ENCODE measurements at regions not wholly inside any gene's neighbourhood (a gene's known extent, or its start where the extent isn't known, plus 50 kb on each side); places are given as distances from the start of the nearest gene placed in this dataset.

- ChIA-PET POLR2A (no interaction called here), CTCF (ENCODE audit: low intra/inter-chr PET ratio, low total read pairs) (no interaction called here)
- TF ChIP-seq, protein P1, sequence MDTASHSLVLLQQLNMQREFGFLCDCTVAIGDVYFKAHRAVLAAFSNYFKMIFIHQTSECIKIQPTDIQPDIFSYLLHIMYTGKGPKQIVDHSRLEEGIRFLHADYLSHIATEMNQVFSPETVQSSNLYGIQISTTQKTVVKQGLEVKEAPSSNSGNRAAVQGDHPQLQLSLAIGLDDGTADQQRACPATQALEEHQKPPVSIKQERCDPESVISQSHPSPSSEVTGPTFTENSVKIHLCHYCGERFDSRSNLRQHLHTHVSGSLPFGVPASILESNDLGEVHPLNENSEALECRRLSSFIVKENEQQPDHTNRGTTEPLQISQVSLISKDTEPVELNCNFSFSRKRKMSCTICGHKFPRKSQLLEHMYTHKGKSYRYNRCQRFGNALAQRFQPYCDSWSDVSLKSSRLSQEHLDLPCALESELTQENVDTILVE (CRISPR knock-in tag; IDR thresholded peaks at IDR 0.05) = no peak
- TF ChIP-seq NPAS2 (CRISPR knock-in tag; IDR thresholded peaks at IDR 0.05; ENCODE audit: borderline replicate concordance) (no peak), ZFAT (CRISPR knock-in tag; conservative IDR thresholded peaks at IDR 0.05) (no peak), ZNF430 (CRISPR knock-in tag; IDR thresholded peaks at IDR 0.05) (no peak), EED (CRISPR knock-in tag; IDR thresholded peaks at IDR 0.05) (no peak), ZNF792 (CRISPR knock-in tag; IDR thresholded peaks at IDR 0.05) (no peak), NFIC (IDR thresholded peaks at IDR 0.05; ENCODE audit: low read length) (no peak), PPARG (CRISPR knock-in tag; conservative IDR thresholded peaks at IDR 0.05) (no peak), ZNF629 (CRISPR knock-in tag; conservative IDR thresholded peaks at IDR 0.05) (no peak), DPF2 (CRISPR knock-in tag; IDR thresholded peaks at IDR 0.05; ENCODE audit: borderline replicate concordance, low read depth) (no peak), ZNF841 (CRISPR knock-in tag; IDR thresholded peaks at IDR 0.05; ENCODE audit: borderline replicate concordance) (no peak), ZNF564 (CRISPR knock-in tag; IDR thresholded peaks at IDR 0.05) (no peak), MXI1 (IDR thresholded peaks at IDR 0.05; ENCODE audit: borderline replicate concordance, low read depth, low read length) (no peak), PHF8 (CRISPR knock-in tag; IDR thresholded peaks at IDR 0.05) (no peak), ZNF205 (CRISPR knock-in tag; IDR thresholded peaks at IDR 0.05) (no peak), THYN1 (CRISPR knock-in tag; IDR thresholded peaks at IDR 0.05; ENCODE audit: borderline replicate concordance, low read depth) (no peak), TAF15 (IDR thresholded peaks at IDR 0.05; ENCODE audit: low read depth, low read length, poor library complexity, severe bottlenecking) (no peak), SALL1 (CRISPR knock-in tag; IDR thresholded peaks at IDR 0.05) (no peak)
- TF ChIP-seq, protein P2, sequence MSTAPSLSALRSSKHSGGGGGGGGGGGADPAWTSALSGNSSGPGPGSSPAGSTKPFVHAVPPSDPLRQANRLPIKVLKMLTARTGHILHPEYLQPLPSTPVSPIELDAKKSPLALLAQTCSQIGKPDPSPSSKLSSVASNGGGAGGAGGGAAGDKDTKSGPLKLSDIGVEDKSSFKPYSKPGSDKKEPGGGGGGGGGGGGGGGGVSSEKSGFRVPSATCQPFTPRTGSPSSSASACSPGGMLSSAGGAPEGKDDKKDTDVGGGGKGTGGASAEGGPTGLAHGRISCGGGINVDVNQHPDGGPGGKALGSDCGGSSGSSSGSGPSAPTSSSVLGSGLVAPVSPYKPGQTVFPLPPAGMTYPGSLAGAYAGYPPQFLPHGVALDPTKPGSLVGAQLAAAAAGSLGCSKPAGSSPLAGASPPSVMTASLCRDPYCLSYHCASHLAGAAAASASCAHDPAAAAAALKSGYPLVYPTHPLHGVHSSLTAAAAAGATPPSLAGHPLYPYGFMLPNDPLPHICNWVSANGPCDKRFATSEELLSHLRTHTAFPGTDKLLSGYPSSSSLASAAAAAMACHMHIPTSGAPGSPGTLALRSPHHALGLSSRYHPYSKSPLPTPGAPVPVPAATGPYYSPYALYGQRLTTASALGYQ (CRISPR knock-in tag; IDR thresholded peaks at IDR 0.05) = no peak
- no peak for ATAC-seq
- in situ Hi-C loops (cut with HindIII; ENCODE audit: extremely low pct_ligation_motif_present, low pct_unique_long_range_greater_than_20kb) (no loop called here), intact Hi-C loops (cut with micrococcal nuclease; ENCODE audit: unreplicated experiment) (no loop called here)
- Histone ChIP-seq H3K79me2 (ENCODE audit: insufficient read depth, low read length) (peaks cover 2% of the 10 kb centered on the region), H3K27me3 (ENCODE audit: control insufficient read depth in 1 of 2, insufficient read depth in 2 of 2, low read length in 2 of 2) (no peaks in the 10 kb centered on the region), H3K27ac (ENCODE audit: extremely low read length, insufficient read depth, low read length) (no peak overlapping the region), H3K4me3 (replicated peaks in 1 of 3; ENCODE audit: insufficient read depth in 1 of 3, low read depth in 2 of 3, low read length in 3 of 3) (no peak overlapping the region), H3K36me3 (replicated peaks in 1 of 2; ENCODE audit: control insufficient read depth in 1 of 2, insufficient read depth in 2 of 2, low read length in 2 of 2) (peaks cover 13 to 38% of the 10 kb centered on the region in 2 experiments; a peak in 4 of 5 replicates), H2AFZ (ENCODE audit: low read length) (no peak overlapping the region), H3K4me2 (ENCODE audit: low read depth, low read length) (no peak overlapping the region), H3K4me1 (ENCODE audit: insufficient read depth, low read length) (peaks cover 18% of the 10 kb centered on the region), H4K20me1 (ENCODE audit: insufficient read depth, low read length) (no peaks in the 10 kb centered on the region), H3K9me3 (ENCODE audit: low read length) (no peaks in the 10 kb centered on the region), H3K9ac (ENCODE audit: insufficient read depth, low read depth, low read length) (no peak overlapping the region)
- no peak for DNase-seq (ENCODE audit: low spot score)
- no TSS peak for BruUV-seq (replicated peaks)
- no peak for FAIRE-seq
- WGBS (ENCODE audit: low lambda C conversion rate) = 97% methylated on average over 4 of the region's 4 CpGs
Observed at GRCh38 chr17:14474591-14474990, 173.7 kb downstream of the HS3ST3B1 start.

Data from HepG2 (cell line).